ENCODE measurements at regions not wholly inside any gene's neighbourhood (a gene's known extent, or its start where the extent isn't known, plus 50 kb on each side); places are given as distances from the start of the nearest gene placed in this dataset.
"Not testable (repeated sequence)": the region's sequence is repeated elsewhere in the genome, so short reads cannot be mapped to it uniquely, and the experiment has no call there.

GRCh38 chr20:53856300-53857295 lies 213.8 kb downstream of the BCAS1 start:
- TF ChIP-seq CTCF (IDR thresholded peaks at IDR 0.05; ENCODE audit: unreplicated experiment) = no peak
- Mint-ChIP-seq H3K27ac (ENCODE audit: unreplicated experiment) (no peak overlapping the region), H3K4me3 (ENCODE audit: unreplicated experiment) (no peak overlapping the region)

GRCh38 chr20:53855733-53856132 lies 214.7 kb downstream of the BCAS1 start:
- H3K9me3 Mint-ChIP-seq (ENCODE audit: unreplicated experiment) = no peaks in the 10 kb centered on the region
- no peak overlapping the region for H3K4me3 Mint-ChIP-seq (ENCODE audit: unreplicated experiment)
- DNase-seq (ENCODE audit: low spot score) = no peak
- no peak overlapping the region for H3K27ac Mint-ChIP-seq (ENCODE audit: unreplicated experiment)
- H3K36me3 Mint-ChIP-seq (ENCODE audit: low read depth, unreplicated experiment) = no peaks in the 10 kb centered on the region
- H3K27me3 Mint-ChIP-seq (ENCODE audit: unreplicated experiment) = peaks cover 3% of the 10 kb centered on the region
- TF ChIP-seq CTCF (IDR thresholded peaks at IDR 0.05; ENCODE audit: unreplicated experiment) = no peak
- H3K4me1 Mint-ChIP-seq (ENCODE audit: unreplicated experiment) = peaks cover 15% of the 10 kb centered on the region

More at GRCh38 chr20:53856300-53857295, 213.8 kb downstream of the BCAS1 start:
- H3K27me3 Mint-ChIP-seq (ENCODE audit: unreplicated experiment) = peaks cover 3% of the 10 kb centered on the region
- H3K36me3 Mint-ChIP-seq (ENCODE audit: low read depth, unreplicated experiment) = no peaks in the 10 kb centered on the region
- H3K4me1 Mint-ChIP-seq (ENCODE audit: unreplicated experiment) = peaks cover 14% of the 10 kb centered on the region
- H3K9me3 Mint-ChIP-seq (ENCODE audit: unreplicated experiment) = no peaks in the 10 kb centered on the region
- DNase-seq (ENCODE audit: low spot score) = no peak

GRCh38 chr20:53854609-53854926 lies 215.8 kb downstream of the BCAS1 start:
- H3K27ac Mint-ChIP-seq (ENCODE audit: unreplicated experiment); H3K9me3 Mint-ChIP-seq (ENCODE audit: unreplicated experiment); DNase-seq (ENCODE audit: low spot score); H3K36me3 Mint-ChIP-seq (ENCODE audit: low read depth, unreplicated experiment); H3K4me3 Mint-ChIP-seq (ENCODE audit: unreplicated experiment); H3K27me3 Mint-ChIP-seq (ENCODE audit: unreplicated experiment): not testable (repeated sequence)
- H3K4me1 Mint-ChIP-seq (ENCODE audit: unreplicated experiment) = peaks cover 15% of the 10 kb centered on the region

- H3K9me3 Mint-ChIP-seq (ENCODE audit: unreplicated experiment) = no peaks in the 10 kb centered on the region
- peaks cover 15% of the 10 kb centered on the region for H3K4me1 Mint-ChIP-seq (ENCODE audit: unreplicated experiment)
- no peaks in the 10 kb centered on the region for H3K36me3 Mint-ChIP-seq (ENCODE audit: low read depth, unreplicated experiment)
- H3K27ac Mint-ChIP-seq (ENCODE audit: unreplicated experiment) = no peak overlapping the region
- no peak overlapping the region for H3K4me3 Mint-ChIP-seq (ENCODE audit: unreplicated experiment)
- no peak for TF ChIP-seq CTCF (IDR thresholded peaks at IDR 0.05; ENCODE audit: unreplicated experiment)
- DNase-seq (ENCODE audit: low spot score) = no peak
- H3K27me3 Mint-ChIP-seq (ENCODE audit: unreplicated experiment) = peaks cover 3% of the 10 kb centered on the region
These were observed 217.2 kb downstream of the BCAS1 start for GRCh38 chr20:53853111-53853713.

GRCh38 chr20:53852691-53853090 lies 217.7 kb downstream of the BCAS1 start:
- Mint-ChIP-seq H3K9me3 (ENCODE audit: unreplicated experiment) (no peaks in the 10 kb centered on the region), H3K27me3 (ENCODE audit: unreplicated experiment) (peaks cover 3% of the 10 kb centered on the region), H3K4me1 (ENCODE audit: unreplicated experiment) (peaks cover 15% of the 10 kb centered on the region), H3K27ac (ENCODE audit: unreplicated experiment) (no peak overlapping the region), H3K36me3 (ENCODE audit: low read depth, unreplicated experiment) (no peaks in the 10 kb centered on the region), H3K4me3 (ENCODE audit: unreplicated experiment) (no peak overlapping the region)
- no peak for DNase-seq (ENCODE audit: low spot score)
- TF ChIP-seq CTCF (IDR thresholded peaks at IDR 0.05; ENCODE audit: unreplicated experiment) = no peak
